CD4-positive, alpha-beta T cell treated with Interleukin-17A for 1 hour (primary cell): ENCODE measurements at regions not wholly inside any gene's neighbourhood (a gene's known extent, or its start where the extent isn't known, plus 50 kb on each side); places are given as distances from the start of the nearest gene placed in this dataset.

Experiments
- DNase-seq: peaks from one replicate; pipeline ENCODE4 v3.0.0-alpha.2; 2020

- DNase-seq, result no peak
Observed at GRCh38 chr2:196362973-196363549, 191.7 kb upstream of the STK17B start.

GRCh38 chr2:196365145-196365544, 193.8 kb upstream of the STK17B start:
- DNase-seq, result no peak

GRCh38 chr2:196365923-196366322, 194.5 kb upstream of the STK17B start:
- no peak for DNase-seq

GRCh38 chr2:196367633-196368032, 196.3 kb upstream of the STK17B start:
- DNase-seq, result no peak

GRCh38 chr2:196368546-196369225, 197.3 kb upstream of the STK17B start:
- no peak for DNase-seq

GRCh38 chr2:196369967-196370366, 198.6 kb upstream of the STK17B start:
- DNase-seq, result no peak

GRCh38 chr2:196370381-196370780, 199.0 kb upstream of the STK17B start:
- no peak for DNase-seq

GRCh38 chr2:196372276-196372809, 201.0 kb upstream of the STK17B start:
- DNase-seq, result no peak

GRCh38 chr2:196372811-196373664, 201.7 kb upstream of the STK17B start:
- no peak for DNase-seq

GRCh38 chr2:196376984-196377877, 205.9 kb upstream of the STK17B start:
- no peak for DNase-seq

GRCh38 chr2:196379600-196379999, 208.2 kb upstream of the STK17B start:
- no peak for DNase-seq

GRCh38 chr2:196380098-196380497, 208.7 kb upstream of the STK17B start:
- DNase-seq, result no peak

- no peak for DNase-seq
Observed at GRCh38 chr2:196380575-196380974, 209.2 kb upstream of the STK17B start.

- DNase-seq, result no peak
Observed at GRCh38 chr2:196381464-196381863, 210.1 kb upstream of the STK17B start.

GRCh38 chr2:196383799-196384198, 212.4 kb upstream of the STK17B start:
- DNase-seq, result no peak

- DNase-seq, result no peak
Observed at GRCh38 chr2:196384729-196385128, 213.4 kb upstream of the STK17B start.

GRCh38 chr2:196389670-196390069, 218.3 kb upstream of the STK17B start:
- no peak for DNase-seq

GRCh38 chr2:196390243-196391148, 219.1 kb upstream of the STK17B start:
- DNase-seq, result no peak

- no peak for DNase-seq
Observed at GRCh38 chr2:196391149-196391479, 219.7 kb upstream of the STK17B start.

- no peak for DNase-seq
Observed at GRCh38 chr2:196399096-196399495, 227.7 kb upstream of the STK17B start.
